Germinal center (tissue), 1 donor: ENCODE measurements at regions not wholly inside any gene's neighbourhood (a gene's known extent, or its start where the extent isn't known, plus 50 kb on each side); places are given as distances from the start of the nearest gene placed in this dataset.

Experiments used
- DNase-seq: peaks from one replicate; pipeline ENCODE4 v3.0.0; 2012; ENCODE audit warnings: mixed read lengths, low spot score

- DNase-seq = no peak
These were observed 314.0 kb upstream of the CDIN1 start for GRCh38 chr15:36265422-36265821.

- DNase-seq = no peak
These were observed 308.4 kb upstream of the CDIN1 start for GRCh38 chr15:36271048-36271447.

- DNase-seq = no peak
These were observed 303.8 kb upstream of the CDIN1 start for GRCh38 chr15:36275656-36276055.

GRCh38 chr15:36278219-36278618, 301.2 kb upstream of the CDIN1 start:
- no peak for DNase-seq

GRCh38 chr15:36282821-36283220, 296.6 kb upstream of the CDIN1 start:
- DNase-seq = no peak

GRCh38 chr15:36284911-36285310, 294.5 kb upstream of the CDIN1 start:
- no peak for DNase-seq

- DNase-seq = no peak
These were observed 287.9 kb upstream of the CDIN1 start for GRCh38 chr15:36291501-36291900.

GRCh38 chr15:36294359-36294758, 285.1 kb upstream of the CDIN1 start:
- no peak for DNase-seq

GRCh38 chr15:36301947-36302346, 277.5 kb upstream of the CDIN1 start:
- no peak for DNase-seq

- DNase-seq = no peak
These were observed 266.4 kb upstream of the CDIN1 start for GRCh38 chr15:36313021-36313420.

GRCh38 chr15:36313736-36314280, 265.6 kb upstream of the CDIN1 start:
- DNase-seq = no peak

- DNase-seq = no peak
These were observed 263.8 kb upstream of the CDIN1 start for GRCh38 chr15:36315649-36316048.

- no peak for DNase-seq
These were observed 255.8 kb upstream of the CDIN1 start for GRCh38 chr15:36323615-36324014.

- no peak for DNase-seq
These were observed 254.2 kb upstream of the CDIN1 start for GRCh38 chr15:36325206-36325605.

- no peak for DNase-seq
These were observed 249.8 kb upstream of the CDIN1 start for GRCh38 chr15:36329592-36329991.

GRCh38 chr15:36330598-36330997, 248.8 kb upstream of the CDIN1 start:
- DNase-seq = no peak

- no peak for DNase-seq
These were observed 247.7 kb upstream of the CDIN1 start for GRCh38 chr15:36331531-36332275.

GRCh38 chr15:36332301-36332700, 247.1 kb upstream of the CDIN1 start:
- no peak for DNase-seq

GRCh38 chr15:36332896-36333295, 246.5 kb upstream of the CDIN1 start:
- DNase-seq = no peak

- DNase-seq = no peak
These were observed 245.4 kb upstream of the CDIN1 start for GRCh38 chr15:36334059-36334458.

- DNase-seq = no peak
These were observed 244.2 kb upstream of the CDIN1 start for GRCh38 chr15:36335224-36335623.

GRCh38 chr15:36335659-36336058, 243.8 kb upstream of the CDIN1 start:
- no peak for DNase-seq

- no peak for DNase-seq
These were observed 234.5 kb upstream of the CDIN1 start for GRCh38 chr15:36344887-36345286.

GRCh38 chr15:36347272-36347858, 232.1 kb upstream of the CDIN1 start:
- no peak for DNase-seq
